H1 (cell line): ENCODE measurements at regions not wholly inside any gene's neighbourhood (a gene's known extent, or its start where the extent isn't known, plus 50 kb on each side); places are given as distances from the start of the nearest gene placed in this dataset.

Experiments used
- CTCF ChIA-PET: fragments of 300-600 bp; sonication (Branson Sonifier 250); formaldehyde crosslinking; loops from one replicate; lab custom pipeline; 2021; ENCODE audit not compliant: partially characterized antibody; lab: Charles Lee
- POLR2A ChIA-PET: fragments of 300-600 bp; sonication (Branson Sonifier 250); formaldehyde crosslinking; loops from one replicate; lab custom pipeline; 2021; ENCODE audit warnings: inconsistent platforms; ENCODE audit not compliant: partially characterized antibody; lab: Charles Lee
- DNase-seq, 2 experiments: peaks; one replicate each; pipeline versions ENCODE4 v3.0.0 to v3.0.0-alpha.2; 2010 to 2022; ENCODE audit warnings: low spot score in 2 of 2, low read depth in 1 of 2, mixed read lengths in 1 of 2
- FAIRE-seq: peaks from 2 replicates; lab custom pipeline; 2011; peaks lifted over from hg19 to GRCh38; lab: Jason Lieb, UNC
- H2AFZ ChIP-seq: 2 replicates; pipeline ENCODE4 v1.8.1; 2012; ENCODE audit warnings: low read length, inconsistent platforms
- H2AK5ac ChIP-seq: 2 replicates; pipeline ENCODE4 v1.6.1; 2013; ENCODE audit warnings: low read depth, low read length
- H2BK120ac ChIP-seq: replicated peaks from 2 replicates; pipeline ENCODE3; 2013; ENCODE audit warnings: low read depth, low read length, inconsistent platforms
- H2BK12ac ChIP-seq: 2 replicates; pipeline ENCODE4 v1.6.1; 2013; ENCODE audit warnings: low read depth, low read length
- H2BK15ac ChIP-seq: 2 replicates; pipeline ENCODE4 v1.6.1; 2013; ENCODE audit warnings: low read length
- H2BK20ac ChIP-seq: 2 replicates; pipeline ENCODE4 v1.6.1; 2013; ENCODE audit warnings: low read length
- H2BK5ac ChIP-seq: 2 replicates; pipeline ENCODE4 v1.6.1; 2013; ENCODE audit warnings: low read depth, low read length
- H3K14ac ChIP-seq: 2 replicates; pipeline ENCODE4 v1.6.1; 2013; ENCODE audit warnings: inconsistent platforms; ENCODE audit not compliant: insufficient read length
- H3K18ac ChIP-seq: 2 replicates; pipeline ENCODE4 v1.6.1; 2013; ENCODE audit warnings: low read length; ENCODE audit errors: extremely low read depth
- H3K23ac ChIP-seq: 2 replicates; pipeline ENCODE4 v1.6.1; 2013; ENCODE audit warnings: inconsistent platforms; ENCODE audit not compliant: insufficient read length
- H3K23me2 ChIP-seq: 2 replicates; pipeline ENCODE4 v1.6.1; 2013; ENCODE audit warnings: low read depth, low read length
- H3K27ac ChIP-seq: 2 replicates; pipeline ENCODE4 v1.6.1; 2011; ENCODE audit warnings: low read depth, low read length, inconsistent platforms
- H3K27me3 ChIP-seq, 4 experiments: replicated peaks in 1 of 4; 1 replicate in 1 of 4; 2 replicates in 3 of 4; pipeline versions ENCODE4 v1.6.1 to v1.8.1; 2011 to 2013; ENCODE audit warnings: low read length in 3 of 4, mild to moderate bottlenecking in 3 of 4, inconsistent platforms in 2 of 4, mixed read lengths in 2 of 4, moderate library complexity in 1 of 4; ENCODE audit not compliant: control insufficient read depth in 3 of 4, insufficient read depth in 3 of 4; ENCODE audit errors: extremely low read depth in 1 of 4
- H3K36me3 ChIP-seq, 4 experiments: 2 replicates each; pipeline versions ENCODE4 v1.6.1 to v1.8.1; 2011 to 2013; ENCODE audit warnings: mild to moderate bottlenecking in 4 of 4, low read length in 3 of 4, moderate library complexity in 2 of 4, control low read depth in 1 of 4, inconsistent platforms in 1 of 4; ENCODE audit not compliant: insufficient read depth in 4 of 4, control insufficient read depth in 2 of 4
- H3K4ac ChIP-seq: replicated peaks from 2 replicates; pipeline ENCODE3; 2013; ENCODE audit warnings: low read length, low read depth, mixed read lengths, inconsistent platforms; ENCODE audit not compliant: insufficient read length
- H3K4me1 ChIP-seq, 4 experiments: replicated peaks in 1 of 4; 1 replicate in 1 of 4; 2 replicates in 3 of 4; pipeline versions ENCODE4 v1.6.1 to v1.8.1; 2011 to 2013; ENCODE audit warnings: low read length in 3 of 4, inconsistent platforms in 2 of 4, mixed read lengths in 1 of 4; ENCODE audit not compliant: insufficient read depth in 4 of 4, control insufficient read depth in 3 of 4
- H3K4me2 ChIP-seq, 2 experiments: 2 replicates each; pipeline versions ENCODE4 v1.6.1 to v1.8.1; 2011 to 2013; ENCODE audit warnings: low read depth in 2 of 2, low read length in 2 of 2, control low read depth in 1 of 2, inconsistent platforms in 1 of 2, mild to moderate bottlenecking in 1 of 2; ENCODE audit not compliant: insufficient read depth in 1 of 2
- H3K4me3 ChIP-seq, 4 experiments: fragments of 200-600, 300-600 bp in 1 of 4; sonication (generic), shearing (Covaris generic), sonication (Bioruptor Twin) in 1 of 4; 2 replicates each; pipeline versions ENCODE4 v1.5.1 to v1.8.1; 2011 to 2016; ENCODE audit warnings: low read length in 4 of 4, low read depth in 3 of 4, control low read depth in 2 of 4, inconsistent platforms in 2 of 4, mild to moderate bottlenecking in 2 of 4, mixed read lengths in 1 of 4, moderate library complexity in 1 of 4; ENCODE audit not compliant: insufficient read depth in 2 of 4; ENCODE audit errors: extremely low read depth in 1 of 4
- H3K56ac ChIP-seq: replicated peaks from 2 replicates; pipeline ENCODE3; 2013; ENCODE audit warnings: low read depth, mild to moderate bottlenecking, mixed read lengths, low read length, inconsistent platforms; ENCODE audit not compliant: insufficient read length
- H3K79me1 ChIP-seq: 2 replicates; pipeline ENCODE4 v1.6.1; 2013; ENCODE audit warnings: low read depth, low read length, control low read depth
- H3K79me2 ChIP-seq, 2 experiments: 2 replicates each; pipeline versions ENCODE4 v1.6.1 to v1.8.1; 2012 to 2013; ENCODE audit warnings: low read length in 2 of 2, mild to moderate bottlenecking in 2 of 2, inconsistent platforms in 1 of 2; ENCODE audit not compliant: insufficient read depth in 2 of 2, control insufficient read depth in 1 of 2
- H3K9ac ChIP-seq, 4 experiments: replicated peaks in 1 of 4; 1 replicate in 1 of 4; 2 replicates in 3 of 4; pipeline versions ENCODE4 v1.6.1 to v1.8.1; 2011 to 2013; ENCODE audit warnings: low read depth in 3 of 4, low read length in 3 of 4, control low read depth in 2 of 4, mild to moderate bottlenecking in 2 of 4, moderate library complexity in 2 of 4, inconsistent platforms in 1 of 4; ENCODE audit errors: extremely low read depth in 1 of 4
- H3K9me3 ChIP-seq, 2 experiments: 2 replicates each; pipeline versions ENCODE4 v1.6.1 to v1.8.1; 2012 to 2013; ENCODE audit warnings: mild to moderate bottlenecking in 2 of 2, moderate library complexity in 2 of 2, control low read depth in 1 of 2, inconsistent platforms in 1 of 2, low read depth in 1 of 2, low read length in 1 of 2, mixed read lengths in 1 of 2; ENCODE audit not compliant: insufficient read depth in 2 of 2
- H4K20me1 ChIP-seq, 2 experiments: replicated peaks in 1 of 2; 2 replicates each; pipeline versions ENCODE3 to v1.8.1; 2011 to 2013; ENCODE audit warnings: inconsistent platforms in 2 of 2, low read length in 2 of 2, mild to moderate bottlenecking in 1 of 2; ENCODE audit not compliant: insufficient read depth in 2 of 2, control insufficient read depth in 1 of 2
- H4K5ac ChIP-seq: 2 replicates; pipeline ENCODE4 v1.6.1; 2013; ENCODE audit warnings: low read length, low read depth, mixed read lengths, inconsistent platforms; ENCODE audit not compliant: insufficient read length
- H4K8ac ChIP-seq: 2 replicates; pipeline ENCODE4 v1.8.0; 2013; ENCODE audit warnings: mild to moderate bottlenecking, moderate library complexity, low read length, inconsistent platforms; ENCODE audit not compliant: insufficient read depth; ENCODE audit errors: extremely low read depth
- H4K91ac ChIP-seq: replicated peaks from 2 replicates; pipeline ENCODE3; 2013; ENCODE audit warnings: low read length, mixed read lengths, inconsistent platforms; ENCODE audit not compliant: insufficient read length
- CBX5 ChIP-seq: fragments of 300-800, 300-1000 bp; sonication (generic); IDR thresholded peaks from 2 replicates; pipeline ENCODE4 v1.7.1; 2016; ENCODE audit warnings: antibody characterized with exemption, low read length, low read depth
- RAD21 ChIP-seq, 2 experiments: IDR thresholded peaks in 1 of 2; conservative IDR thresholded peaks in 1 of 2; 2 replicates each; pipeline ENCODE4 v1.6.1; 2011; ENCODE audit warnings: low read depth in 2 of 2, low read length in 2 of 2, improper control_type of control experiment in 1 of 2, inconsistent platforms in 1 of 2, mild to moderate bottlenecking in 1 of 2, moderate library complexity in 1 of 2
- SIRT6 ChIP-seq: IDR thresholded peaks from one replicate; pipeline ENCODE4 v1.7.1; 2012; ENCODE audit warnings: low read length, inconsistent platforms
- WGBS, 2 experiments: shearing (Covaris generic) in 1 of 2; methylation state at CpG; one replicate each; pipeline versions ENCODE4 v1.1.6 to v1.1.7; 2013 to 2015; ENCODE audit warnings: low lambda C conversion rate in 2 of 2, mixed read lengths in 2 of 2, inconsistent platforms in 1 of 2, low coverage in 1 of 2, missing lambda C conversion rate in 1 of 2; ENCODE audit not compliant: insufficient replicate concordance in 2 of 2, insufficient coverage in 1 of 2, insufficient read length in 1 of 2; ENCODE audit errors: extremely low coverage in 1 of 2, missing lambda C conversion rate in 1 of 2; 5-methylcytosine and 5-hydroxymethylcytosine counted together
- TF ChIP-seq, protein P1 (sequence below), 3 experiments: IDR thresholded peaks; 1 replicate in 2 of 3; 2 replicates in 1 of 3; pipeline versions ENCODE4 v1.5.1 to v1.6.1; 2011; ENCODE audit warnings: low read length in 3 of 3, mild to moderate bottlenecking in 3 of 3, inconsistent platforms in 2 of 3, low read depth in 1 of 3, moderate library complexity in 1 of 3; ENCODE audit not compliant: insufficient read depth in 1 of 3; ENCODE audit errors: control extremely low read depth in 1 of 3

GRCh38 chr2:12173271-12173942 lies 427.0 kb downstream of the LPIN1 start:
- Histone ChIP-seq H2BK120ac (no peak overlapping the region), H4K91ac (no peak overlapping the region), H3K79me1 (no peaks in the 10 kb centered on the region), H3K14ac (no peak overlapping the region), H2AK5ac (no peak overlapping the region), H3K79me2 (no peaks in the 10 kb centered on the region), H4K20me1 (no peaks in the 10 kb centered on the region), H3K4me2 (no peak overlapping the region), H3K4me1 (no peaks in the 10 kb centered on the region), H3K23ac (no peak overlapping the region), H3K18ac (no peak overlapping the region), H4K5ac (no peak overlapping the region), H3K23me2 (no peaks in the 10 kb centered on the region), H3K9ac (no peak overlapping the region), H2BK12ac (no peak overlapping the region), H2AFZ (no peak overlapping the region), H3K4me3 (no peak overlapping the region), H3K56ac (no peak overlapping the region), H3K27me3 (no peaks in the 10 kb centered on the region), H3K9me3 (no peaks in the 10 kb centered on the region), H2BK5ac (no peak overlapping the region), H2BK15ac (no peak overlapping the region), H2BK20ac (no peak overlapping the region), H3K27ac (no peak overlapping the region), H3K36me3 (no peaks in the 10 kb centered on the region), H4K8ac (no peak overlapping the region), H3K4ac (no peak overlapping the region)
- CTCF ChIA-PET: interaction anchor here (1.0 kb wide), 1 partner anchor 834 kb away, joined by 3 read pairs; no protein-coding TSS in a partner anchor
- TF ChIP-seq RAD21 (IDR thresholded peaks at IDR 0.05 in 1 of 2, conservative IDR thresholded peaks at IDR 0.05 in 1 of 2; ENCODE audit: low read depth in 2 of 2, low read length in 2 of 2) (peak; percentile 54 to 57), CBX5 (no peak), SIRT6 (no peak)
- TF ChIP-seq, protein P1, sequence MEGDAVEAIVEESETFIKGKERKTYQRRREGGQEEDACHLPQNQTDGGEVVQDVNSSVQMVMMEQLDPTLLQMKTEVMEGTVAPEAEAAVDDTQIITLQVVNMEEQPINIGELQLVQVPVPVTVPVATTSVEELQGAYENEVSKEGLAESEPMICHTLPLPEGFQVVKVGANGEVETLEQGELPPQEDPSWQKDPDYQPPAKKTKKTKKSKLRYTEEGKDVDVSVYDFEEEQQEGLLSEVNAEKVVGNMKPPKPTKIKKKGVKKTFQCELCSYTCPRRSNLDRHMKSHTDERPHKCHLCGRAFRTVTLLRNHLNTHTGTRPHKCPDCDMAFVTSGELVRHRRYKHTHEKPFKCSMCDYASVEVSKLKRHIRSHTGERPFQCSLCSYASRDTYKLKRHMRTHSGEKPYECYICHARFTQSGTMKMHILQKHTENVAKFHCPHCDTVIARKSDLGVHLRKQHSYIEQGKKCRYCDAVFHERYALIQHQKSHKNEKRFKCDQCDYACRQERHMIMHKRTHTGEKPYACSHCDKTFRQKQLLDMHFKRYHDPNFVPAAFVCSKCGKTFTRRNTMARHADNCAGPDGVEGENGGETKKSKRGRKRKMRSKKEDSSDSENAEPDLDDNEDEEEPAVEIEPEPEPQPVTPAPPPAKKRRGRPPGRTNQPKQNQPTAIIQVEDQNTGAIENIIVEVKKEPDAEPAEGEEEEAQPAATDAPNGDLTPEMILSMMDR (IDR thresholded peaks at IDR 0.05; ENCODE audit: control extremely low read depth in 1 of 3, insufficient read depth in 1 of 3, low read depth in 1 of 3, low read length in 3 of 3): peak in 1 of 3 experiments; percentile 26; a peak in 2 of 4 replicates
- DNase-seq (no peak), FAIRE-seq (no peak)
- POLR2A ChIA-PET: no interaction called here
- WGBS, 2 experiments: 94% methylated on average over 1 of the region's 1 CpG; no CpG with 5 or more reads in 1 of the 2 experiments
